SIG-M5 treated with dmso at 0.1 percent for 504 hours (cell line): ENCODE measurements at regions not wholly inside any gene's neighbourhood (a gene's known extent, or its start where the extent isn't known, plus 50 kb on each side); places are given as distances from the start of the nearest gene placed in this dataset.

Experiments used
- DNase-seq: peaks from one replicate; lab custom pipeline; 2025; ENCODE audit not compliant: unreplicated experiment; lab: John Stamatoyannopoulos, UW

- DNase-seq: no peak
These were observed 53.6 kb upstream of the EPCAM start for GRCh38 chr2:47315475-47315874.

GRCh38 chr2:47313728-47314127, 55.4 kb upstream of the EPCAM start:
- no peak for DNase-seq

GRCh38 chr2:47313141-47313691, 55.9 kb upstream of the EPCAM start:
- DNase-seq: peak; percentile 16

GRCh38 chr2:47312491-47312850, 56.6 kb upstream of the EPCAM start:
- DNase-seq: no peak

- no peak for DNase-seq
These were observed 57.2 kb upstream of the EPCAM start for GRCh38 chr2:47311764-47312490.

- no peak for DNase-seq
These were observed 58.1 kb upstream of the EPCAM start for GRCh38 chr2:47310801-47311560.

- DNase-seq: peak; percentile 86
These were observed 58.9 kb upstream of the EPCAM start for GRCh38 chr2:47309952-47310800.

GRCh38 chr2:47309472-47309951, 59.6 kb upstream of the EPCAM start:
- DNase-seq: no peak

GRCh38 chr2:47307066-47307465, 62.0 kb upstream of the EPCAM start:
- no peak for DNase-seq

GRCh38 chr2:47304654-47305053, 64.5 kb upstream of the EPCAM start:
- DNase-seq: no peak

- no peak for DNase-seq
These were observed 65.6 kb upstream of the EPCAM start for GRCh38 chr2:47303341-47304148.

- no peak for DNase-seq
These were observed 66.8 kb upstream of the EPCAM start for GRCh38 chr2:47302308-47302707.

- no peak for DNase-seq
These were observed 67.4 kb upstream of the EPCAM start for GRCh38 chr2:47301731-47302130.

GRCh38 chr2:47301277-47301618, 67.9 kb upstream of the EPCAM start:
- no peak for DNase-seq

GRCh38 chr2:47300609-47301276, 68.4 kb upstream of the EPCAM start:
- DNase-seq: peak; percentile 93

GRCh38 chr2:47300081-47300480, 69.0 kb upstream of the EPCAM start:
- no peak for DNase-seq

- no peak for DNase-seq
These were observed 69.6 kb upstream of the EPCAM start for GRCh38 chr2:47299555-47299954.

- DNase-seq: no peak
These were observed 70.3 kb upstream of the EPCAM start for GRCh38 chr2:47298771-47299170.

- DNase-seq: no peak
These were observed 71.2 kb upstream of the EPCAM start for GRCh38 chr2:47297767-47298425.
